ENCODE measurements at regions not wholly inside any gene's neighbourhood (a gene's known extent, or its start where the extent isn't known, plus 50 kb on each side); places are given as distances from the start of the nearest gene placed in this dataset.

DNA sequence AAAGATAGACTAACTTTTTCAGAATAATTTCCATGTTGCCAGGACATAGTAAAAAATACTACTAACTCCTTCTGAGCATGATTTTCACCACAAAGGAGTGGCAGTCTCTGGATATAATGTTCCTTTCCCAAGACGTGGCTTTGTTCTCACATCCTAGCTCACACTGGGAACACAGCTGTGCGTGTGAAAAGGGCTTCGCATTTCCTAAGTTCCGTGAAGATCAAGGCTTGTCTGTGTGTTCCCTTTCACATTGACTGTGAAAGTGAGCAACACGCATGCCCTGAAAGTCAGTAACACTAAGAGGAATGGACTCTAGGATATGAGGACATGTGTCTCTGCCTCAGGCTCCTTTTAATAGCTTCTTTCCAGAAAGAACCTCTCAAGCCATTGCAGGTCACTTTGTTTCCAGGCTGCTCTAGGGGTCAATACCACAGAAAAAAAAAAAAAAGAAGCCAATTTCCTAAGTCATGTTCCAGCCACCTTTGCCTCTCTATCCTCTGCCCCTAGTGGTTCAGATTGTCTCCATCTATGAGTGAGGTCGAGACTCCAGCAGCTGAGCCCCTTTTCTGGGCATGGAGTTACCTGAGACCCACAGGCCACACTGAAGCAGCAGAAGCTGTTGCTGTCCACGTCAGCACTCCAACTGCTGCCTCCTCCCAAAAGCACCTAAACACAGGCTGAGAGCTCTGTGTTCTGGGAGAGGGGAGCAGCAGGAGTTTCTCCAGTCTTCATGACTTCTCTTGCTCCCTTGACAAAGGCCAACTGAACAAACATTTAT is 355.9 kb downstream of the RSL24D1 start:
- H3K4me3 ChIP-seq (ENCODE audit: low read depth, poor library complexity, severe bottlenecking), result no peak overlapping the region
- 61 to 65% methylated on average over 7 of the region's 7 CpGs for WGBS, 2 donors
- no peak for TF ChIP-seq CTCF (IDR thresholded peaks at IDR 0.05)
- TF ChIP-seq POLR2A (IDR thresholded peaks at IDR 0.05), result no peak
- no peak for DNase-seq (ENCODE audit: low spot score in 2 of 2)
- intact Hi-C loops (cut with DNase I; ENCODE audit: low total_unique reads), result no loop called here

DNA sequence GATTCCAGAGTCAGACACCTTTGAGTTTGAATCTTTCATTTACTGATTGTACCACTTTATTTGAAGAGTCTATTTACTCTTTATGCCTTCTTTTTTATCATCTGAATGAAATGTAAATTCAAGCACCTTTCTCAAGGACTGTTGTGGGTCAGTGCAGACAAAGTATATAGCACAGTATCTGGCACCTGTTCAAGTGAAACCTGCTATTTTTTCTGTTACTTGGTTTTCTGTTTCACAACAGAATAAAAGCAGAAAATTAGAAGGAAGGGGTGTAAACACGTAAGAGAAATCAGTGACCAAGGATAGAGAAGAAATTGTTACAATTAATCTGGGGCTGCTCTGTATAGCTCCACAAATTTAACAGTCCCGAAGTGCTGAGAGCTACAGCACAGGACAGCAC is 357.4 kb downstream of the RSL24D1 start:
- intact Hi-C loops (cut with DNase I; ENCODE audit: low total_unique reads), result no loop called here
- no peak overlapping the region for H3K4me3 ChIP-seq (ENCODE audit: low read depth, poor library complexity, severe bottlenecking)
- no peak for DNase-seq (ENCODE audit: low spot score in 2 of 2)
- TF ChIP-seq CTCF (IDR thresholded peaks at IDR 0.05) (no peak), POLR2A (IDR thresholded peaks at IDR 0.05) (no peak)
- WGBS, 2 donors, result 71 to 74% methylated on average over 2 of the region's 2 CpGs

DNA sequence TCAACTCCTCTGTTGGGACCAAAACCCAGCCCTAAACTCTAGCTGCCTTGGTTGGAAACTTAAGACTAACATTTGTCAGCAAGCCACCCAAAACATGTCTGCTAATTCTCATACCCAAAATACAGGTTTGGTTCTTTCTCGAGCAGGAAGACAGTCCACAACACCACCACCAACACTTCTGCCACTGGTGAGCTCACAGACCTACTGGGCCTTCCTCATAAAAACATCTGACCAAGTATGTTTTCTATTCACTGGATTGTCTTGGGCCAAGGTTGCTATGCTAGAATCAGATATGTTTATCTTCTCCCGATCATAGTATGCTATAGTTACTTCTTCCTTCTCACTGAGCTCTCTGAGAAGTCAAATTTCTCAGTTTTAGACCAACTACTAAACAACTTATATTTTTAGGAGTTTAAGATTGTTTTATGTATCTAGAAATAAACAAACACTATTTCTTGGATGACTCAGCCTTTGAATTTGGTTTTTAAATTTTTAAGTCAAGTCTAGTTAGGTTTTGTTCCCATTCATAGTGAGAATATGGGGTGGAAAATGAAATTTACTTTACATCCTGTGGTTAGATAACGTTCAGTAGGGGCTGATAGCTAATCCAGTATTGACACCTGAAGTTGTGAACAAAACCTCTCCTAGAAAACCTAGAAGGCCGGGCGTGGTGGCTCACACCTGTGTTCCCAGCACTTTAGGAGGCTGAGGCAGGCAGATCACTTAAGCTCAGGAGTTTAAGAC is 360.5 kb downstream of the RSL24D1 start:
- TF ChIP-seq POLR2A (IDR thresholded peaks at IDR 0.05) (no peak), CTCF (IDR thresholded peaks at IDR 0.05) (no peak)
- WGBS, 2 donors, result 75 to 78% methylated on average over 5 of the region's 5 CpGs
- H3K4me3 ChIP-seq (ENCODE audit: low read depth, poor library complexity, severe bottlenecking), result no peak overlapping the region
- no peak for DNase-seq (ENCODE audit: low spot score in 2 of 2)
- intact Hi-C loops (cut with DNase I; ENCODE audit: low total_unique reads), result no loop called here

DNA sequence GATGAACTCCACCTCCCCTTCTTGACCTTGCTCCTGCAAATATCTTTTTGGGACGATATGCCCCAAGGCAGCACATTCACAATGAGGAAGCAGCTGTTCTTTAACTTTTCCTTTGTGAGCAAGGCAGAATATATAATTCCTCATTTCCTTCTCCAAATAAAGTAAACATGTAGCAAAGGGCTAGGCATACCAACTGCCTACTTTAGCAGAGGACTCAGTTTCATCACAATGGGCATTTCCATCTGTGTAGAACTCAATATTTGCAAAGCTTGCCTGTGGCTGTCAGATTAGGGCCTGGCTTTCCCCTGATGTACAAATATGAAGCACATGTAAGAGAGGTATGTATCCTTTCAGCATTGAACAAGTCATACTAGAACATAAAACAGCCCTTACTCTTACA is 366.9 kb downstream of the RSL24D1 start:
- intact Hi-C loops (cut with DNase I; ENCODE audit: low total_unique reads), result no loop called here
- H3K4me3 ChIP-seq (ENCODE audit: low read depth, poor library complexity, severe bottlenecking), result no peak overlapping the region
- no peak for DNase-seq (ENCODE audit: low spot score in 2 of 2)
- TF ChIP-seq CTCF (IDR thresholded peaks at IDR 0.05) (no peak), POLR2A (IDR thresholded peaks at IDR 0.05) (no peak)
- WGBS, 2 donors, result 31 to 32% methylated on average over 1 of the region's 1 CpG

DNA sequence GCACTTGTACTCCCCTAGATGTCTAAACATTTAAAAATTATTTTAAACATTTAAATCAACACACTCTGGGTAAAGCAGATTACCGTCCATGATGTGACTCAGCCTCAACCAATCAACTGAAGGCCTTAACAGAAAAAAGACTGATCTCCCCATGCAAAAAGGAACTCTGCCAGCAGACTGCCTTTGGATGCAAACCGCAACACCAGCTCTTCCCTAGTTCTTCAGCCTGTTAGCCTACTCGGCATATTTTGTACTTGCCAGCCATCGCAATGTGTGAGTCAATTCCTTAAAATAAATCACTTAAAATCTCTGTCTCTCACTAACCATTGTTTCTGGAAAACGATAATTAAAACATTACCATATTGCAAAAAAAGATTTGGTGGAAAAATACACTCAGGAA is 375.9 kb downstream of the RSL24D1 start:
- DNase-seq (ENCODE audit: low spot score in 2 of 2), result peak in 1 of 2 donors; percentile 17
- H3K4me3 ChIP-seq (ENCODE audit: low read depth, poor library complexity, severe bottlenecking), result no peak overlapping the region
- WGBS, 2 donors, result 77 to 81% methylated on average over 5 of the region's 5 CpGs
- TF ChIP-seq CTCF (IDR thresholded peaks at IDR 0.05) (no peak), POLR2A (IDR thresholded peaks at IDR 0.05) (no peak)
- intact Hi-C loops (cut with DNase I; ENCODE audit: low total_unique reads), result no loop called here

Data from lower leg skin (tissue), 4 donors.